ENCODE measurements at regions not wholly inside any gene's neighbourhood (a gene's known extent, or its start where the extent isn't known, plus 50 kb on each side); places are given as distances from the start of the nearest gene placed in this dataset.
"Not testable (repeated sequence)": the region's sequence is repeated elsewhere in the genome, so short reads cannot be mapped to it uniquely, and the experiment has no call there.

- H3K9ac ChIP-seq: no peak overlapping the region
- no peak for TF ChIP-seq CTCF (IDR thresholded peaks at IDR 0.05)
Observed at GRCh38 chr4:132417220-132417619, 731.9 kb upstream of the PCDH10 start.

GRCh38 chr4:132427125-132427524 is 722.0 kb upstream of the PCDH10 start:
- Histone ChIP-seq H3K79me2 (no peaks in the 10 kb centered on the region), H3K9ac (no peak overlapping the region)
- TF ChIP-seq CTCF (IDR thresholded peaks at IDR 0.05): no peak

More at GRCh38 chr4:132417220-132417619, 731.9 kb upstream of the PCDH10 start:
- Histone ChIP-seq H3K4me2 (ENCODE audit: low read length) (no peak overlapping the region), H3K27me3 (ENCODE audit: control insufficient read depth, insufficient read depth, low read length) (no peaks in the 10 kb centered on the region), H3K4me1 (no peaks in the 10 kb centered on the region), H3K79me2 (no peaks in the 10 kb centered on the region), H3K27ac (no peak overlapping the region), H3K36me3 (ENCODE audit: control insufficient read depth, insufficient read depth, low read length) (no peaks in the 10 kb centered on the region), H3K4me3 (ENCODE audit: low read depth, low read length) (no peak overlapping the region), H3K9me3 (ENCODE audit: control insufficient read depth, low read length) (no peaks in the 10 kb centered on the region), H2AFZ (no peak overlapping the region)

GRCh38 chr4:132437117-132437516 is 712.0 kb upstream of the PCDH10 start:
- no peak overlapping the region for H2AFZ ChIP-seq
- no peaks in the 10 kb centered on the region for H3K27me3 ChIP-seq (ENCODE audit: control insufficient read depth, insufficient read depth, low read length)
- no peaks in the 10 kb centered on the region for H3K79me2 ChIP-seq
- no peak for TF ChIP-seq CTCF (IDR thresholded peaks at IDR 0.05)
- no peaks in the 10 kb centered on the region for H3K4me1 ChIP-seq
- no peaks in the 10 kb centered on the region for H3K9me3 ChIP-seq (ENCODE audit: control insufficient read depth, low read length)
- H3K9ac ChIP-seq: no peak overlapping the region
- H3K27ac ChIP-seq: no peak overlapping the region
- no peak overlapping the region for H3K4me3 ChIP-seq (ENCODE audit: low read depth, low read length)
- H3K4me2 ChIP-seq (ENCODE audit: low read length): no peak overlapping the region
- no peaks in the 10 kb centered on the region for H3K36me3 ChIP-seq (ENCODE audit: control insufficient read depth, insufficient read depth, low read length)

More at GRCh38 chr4:132427125-132427524, 722.0 kb upstream of the PCDH10 start:
- Histone ChIP-seq H2AFZ (no peak overlapping the region), H3K9me3 (ENCODE audit: control insufficient read depth, low read length) (no peaks in the 10 kb centered on the region), H3K27me3 (ENCODE audit: control insufficient read depth, insufficient read depth, low read length) (no peaks in the 10 kb centered on the region), H3K36me3 (ENCODE audit: control insufficient read depth, insufficient read depth, low read length) (no peaks in the 10 kb centered on the region), H3K4me3 (ENCODE audit: low read depth, low read length) (no peak overlapping the region), H3K4me2 (ENCODE audit: low read length) (no peak overlapping the region), H3K4me1 (no peaks in the 10 kb centered on the region), H3K27ac (no peak overlapping the region)

- TF ChIP-seq CTCF (IDR thresholded peaks at IDR 0.05): no peak
- no peaks in the 10 kb centered on the region for H3K4me1 ChIP-seq
- H3K9ac ChIP-seq: no peak overlapping the region
- H3K27ac ChIP-seq: no peak overlapping the region
- H3K27me3 ChIP-seq (ENCODE audit: control insufficient read depth, insufficient read depth, low read length): no peaks in the 10 kb centered on the region
- H2AFZ ChIP-seq: no peak overlapping the region
- no peaks in the 10 kb centered on the region for H3K9me3 ChIP-seq (ENCODE audit: control insufficient read depth, low read length)
- H3K4me2 ChIP-seq (ENCODE audit: low read length): no peak overlapping the region
- H3K36me3 ChIP-seq (ENCODE audit: control insufficient read depth, insufficient read depth, low read length): no peaks in the 10 kb centered on the region
- H3K4me3 ChIP-seq (ENCODE audit: low read depth, low read length): no peak overlapping the region
- H3K79me2 ChIP-seq: no peaks in the 10 kb centered on the region
Observed at GRCh38 chr4:132445386-132445785, 703.7 kb upstream of the PCDH10 start.

GRCh38 chr4:132457987-132458386 is 691.1 kb upstream of the PCDH10 start:
- H3K9me3 ChIP-seq (ENCODE audit: control insufficient read depth, low read length); H3K4me3 ChIP-seq (ENCODE audit: low read depth, low read length); H3K27ac ChIP-seq; H3K4me2 ChIP-seq (ENCODE audit: low read length); H3K36me3 ChIP-seq (ENCODE audit: control insufficient read depth, insufficient read depth, low read length); H3K79me2 ChIP-seq; H3K4me1 ChIP-seq; H2AFZ ChIP-seq; H3K9ac ChIP-seq; H3K27me3 ChIP-seq (ENCODE audit: control insufficient read depth, insufficient read depth, low read length): not testable (repeated sequence)
